ENCODE measurements at regions not wholly inside any gene's neighbourhood (a gene's known extent, or its start where the extent isn't known, plus 50 kb on each side); places are given as distances from the start of the nearest gene placed in this dataset.
A peak's percentile ranks its signal among the peaks of the same experiment; 100 is the strongest.
"Not testable (repeated sequence)": the region's sequence is repeated elsewhere in the genome, so short reads cannot be mapped to it uniquely, and the experiment has no call there.

GRCh38 chr14:106613256-106613655 lies 1086.9 kb downstream of the TMEM121 start:
- TF ChIP-seq REST (IDR thresholded peaks at IDR 0.05; ENCODE audit: insufficient replicate concordance, low read depth) (no peak), CTCF (IDR thresholded peaks at IDR 0.05; ENCODE audit: insufficient read depth, low read length) (no peak), SPI1 (IDR thresholded peaks at IDR 0.05; ENCODE audit: borderline replicate concordance, low read depth) (no peak), GABPA (IDR thresholded peaks at IDR 0.05; ENCODE audit: low read depth) (no peak), POLR2AphosphoS5 (IDR thresholded peaks at IDR 0.05; ENCODE audit: low read depth) (no peak)
- no peak for DNase-seq (ENCODE audit: low read depth in 1 of 2, low spot score in 1 of 2)
- peaks cover 4% of the 10 kb centered on the region for H3K27me3 ChIP-seq (ENCODE audit: insufficient read depth, poor library complexity, severe bottlenecking)
- no peak overlapping the region for H3K27ac ChIP-seq (replicated peaks)
- no peak overlapping the region for H3K4me3 ChIP-seq (replicated peaks; ENCODE audit: insufficient read depth, low read length)

- H3K4me3 ChIP-seq (replicated peaks; ENCODE audit: insufficient read depth, low read length); H3K27ac ChIP-seq (replicated peaks); H3K27me3 ChIP-seq (ENCODE audit: insufficient read depth, poor library complexity, severe bottlenecking): not testable (repeated sequence)
- TF ChIP-seq CTCF (IDR thresholded peaks at IDR 0.05; ENCODE audit: insufficient read depth, low read length) = peak; percentile 73
- peak in 1 of 2 experiments; percentile 81 for DNase-seq (ENCODE audit: low read depth in 1 of 2, low spot score in 1 of 2)
These were observed 1092.1 kb downstream of the TMEM121 start for GRCh38 chr14:106618471-106618951.

GRCh38 chr14:106619606-106620005 lies 1093.2 kb downstream of the TMEM121 start:
- no peak overlapping the region for H3K4me3 ChIP-seq (replicated peaks; ENCODE audit: insufficient read depth, low read length)
- peak overlapping the region; percentile 36 for H3K27ac ChIP-seq (replicated peaks)
- DNase-seq (ENCODE audit: low read depth in 1 of 2, low spot score in 1 of 2) = peak in 1 of 2 experiments; percentile 65
- H3K27me3 ChIP-seq (ENCODE audit: insufficient read depth, poor library complexity, severe bottlenecking) = no peaks in the 10 kb centered on the region
- TF ChIP-seq POLR2AphosphoS5 (IDR thresholded peaks at IDR 0.05; ENCODE audit: low read depth) (no peak), CTCF (IDR thresholded peaks at IDR 0.05; ENCODE audit: insufficient read depth, low read length) (no peak), SPI1 (IDR thresholded peaks at IDR 0.05; ENCODE audit: borderline replicate concordance, low read depth) (no peak), GABPA (IDR thresholded peaks at IDR 0.05; ENCODE audit: low read depth) (no peak), REST (IDR thresholded peaks at IDR 0.05; ENCODE audit: insufficient replicate concordance, low read depth) (no peak)

- Histone ChIP-seq H3K27me3 (ENCODE audit: insufficient read depth, poor library complexity, severe bottlenecking) (no peaks in the 10 kb centered on the region), H3K27ac (replicated peaks) (no peak overlapping the region), H3K4me3 (replicated peaks; ENCODE audit: insufficient read depth, low read length) (no peak overlapping the region)
- DNase-seq (ENCODE audit: low read depth in 1 of 2, low spot score in 1 of 2) = no peak
- TF ChIP-seq REST (IDR thresholded peaks at IDR 0.05; ENCODE audit: insufficient replicate concordance, low read depth) (no peak), GABPA (IDR thresholded peaks at IDR 0.05; ENCODE audit: low read depth) (no peak), CTCF (IDR thresholded peaks at IDR 0.05; ENCODE audit: insufficient read depth, low read length) (no peak), SPI1 (IDR thresholded peaks at IDR 0.05; ENCODE audit: borderline replicate concordance, low read depth) (no peak), POLR2AphosphoS5 (IDR thresholded peaks at IDR 0.05; ENCODE audit: low read depth) (no peak)
These were observed 1094.0 kb downstream of the TMEM121 start for GRCh38 chr14:106620368-106620767.
